Mesothelial cell of epicardium (in vitro differentiated cells): ENCODE measurements at regions not wholly inside any gene's neighbourhood (a gene's known extent, or its start where the extent isn't known, plus 50 kb on each side); places are given as distances from the start of the nearest gene placed in this dataset.
"Not testable (repeated sequence)": the region's sequence is repeated elsewhere in the genome, so short reads cannot be mapped to it uniquely, and the experiment has no call there.

Experiments
- DNase-seq, 2 experiments: peaks; one replicate each; pipeline ENCODE4 v3.0.0; 2021; ENCODE audit warnings: low spot score in 2 of 2; ENCODE audit not compliant: unreplicated experiment in 2 of 2
- H3K27ac Mint-ChIP-seq: 2 replicates; pipeline ENCODE4 v1.8.0; 2021; ENCODE audit warnings: mixed read lengths
- H3K27me3 Mint-ChIP-seq: 2 replicates; pipeline ENCODE4 v1.8.0; 2021; ENCODE audit warnings: low read depth, mixed read lengths
- H3K36me3 Mint-ChIP-seq: 2 replicates; pipeline ENCODE4 v1.8.0; 2021; ENCODE audit warnings: mixed read lengths
- H3K4me1 Mint-ChIP-seq: 2 replicates; pipeline ENCODE4 v1.8.0; 2021; ENCODE audit warnings: mixed read lengths
- H3K4me3 Mint-ChIP-seq: 2 replicates; pipeline ENCODE4 v1.8.0; 2021; ENCODE audit warnings: mild to moderate bottlenecking, moderate library complexity, mixed read lengths
- H3K9me3 Mint-ChIP-seq: 2 replicates; pipeline ENCODE4 v1.8.0; 2021; ENCODE audit warnings: mixed read lengths
- CTCF ChIP-seq: fragments of 200-600 bp; sonication (generic); IDR thresholded peaks from one replicate; pipeline ENCODE4 v1.5.0; 2021; ENCODE audit warnings: antibody characterized with exemption; ENCODE audit not compliant: unreplicated experiment

- H3K27ac Mint-ChIP-seq, result no peak overlapping the region
- DNase-seq, result no peak
- TF ChIP-seq CTCF, result no peak
- no peaks in the 10 kb centered on the region for H3K27me3 Mint-ChIP-seq
- H3K4me1 Mint-ChIP-seq, result no peaks in the 10 kb centered on the region
- peaks cover 4% of the 10 kb centered on the region for H3K9me3 Mint-ChIP-seq
- no peaks in the 10 kb centered on the region for H3K36me3 Mint-ChIP-seq
- no peak overlapping the region for H3K4me3 Mint-ChIP-seq
Observed at GRCh38 chr6:62976566-62976965, 234.7 kb upstream of the FKBP1C start.

GRCh38 chr6:62978920-62979319 is 232.3 kb upstream of the FKBP1C start:
- no peak for TF ChIP-seq CTCF
- H3K9me3 Mint-ChIP-seq, result peaks cover 4% of the 10 kb centered on the region
- H3K27ac Mint-ChIP-seq, result no peak overlapping the region
- no peak for DNase-seq
- no peaks in the 10 kb centered on the region for H3K27me3 Mint-ChIP-seq
- no peaks in the 10 kb centered on the region for H3K4me1 Mint-ChIP-seq
- no peaks in the 10 kb centered on the region for H3K36me3 Mint-ChIP-seq
- no peak overlapping the region for H3K4me3 Mint-ChIP-seq

GRCh38 chr6:62980093-62980492 is 231.2 kb upstream of the FKBP1C start:
- Mint-ChIP-seq H3K27ac (no peak overlapping the region), H3K27me3 (no peaks in the 10 kb centered on the region), H3K36me3 (no peaks in the 10 kb centered on the region), H3K4me3 (no peak overlapping the region), H3K9me3 (peaks cover 9% of the 10 kb centered on the region), H3K4me1 (no peaks in the 10 kb centered on the region)
- no peak for DNase-seq
- no peak for TF ChIP-seq CTCF

DNA sequence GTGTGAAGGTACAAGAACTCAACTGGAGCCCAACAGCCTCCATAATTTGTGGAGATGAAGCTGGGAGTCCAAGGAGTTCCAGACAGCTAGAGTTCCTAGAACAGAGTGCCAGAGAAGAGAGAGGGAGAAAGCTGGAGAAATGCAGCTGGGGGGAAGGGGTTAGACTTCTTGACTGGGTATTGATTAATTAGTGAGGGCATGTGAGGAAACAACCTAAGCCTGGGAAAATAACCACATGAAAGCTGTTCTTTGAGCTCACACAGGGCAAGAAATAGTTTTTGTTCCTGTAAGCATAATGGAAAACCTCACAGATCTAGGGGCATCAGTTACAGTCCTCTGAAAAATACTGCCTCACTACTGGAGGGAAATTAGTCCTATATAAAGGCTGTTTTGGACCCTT is 230.5 kb upstream of the FKBP1C start:
- DNase-seq, result no peak
- Mint-ChIP-seq H3K4me3 (no peak overlapping the region), H3K27ac (no peak overlapping the region), H3K9me3 (peaks cover 9% of the 10 kb centered on the region), H3K4me1 (no peaks in the 10 kb centered on the region), H3K27me3 (no peaks in the 10 kb centered on the region), H3K36me3 (no peaks in the 10 kb centered on the region)
- TF ChIP-seq CTCF, result no peak

DNA sequence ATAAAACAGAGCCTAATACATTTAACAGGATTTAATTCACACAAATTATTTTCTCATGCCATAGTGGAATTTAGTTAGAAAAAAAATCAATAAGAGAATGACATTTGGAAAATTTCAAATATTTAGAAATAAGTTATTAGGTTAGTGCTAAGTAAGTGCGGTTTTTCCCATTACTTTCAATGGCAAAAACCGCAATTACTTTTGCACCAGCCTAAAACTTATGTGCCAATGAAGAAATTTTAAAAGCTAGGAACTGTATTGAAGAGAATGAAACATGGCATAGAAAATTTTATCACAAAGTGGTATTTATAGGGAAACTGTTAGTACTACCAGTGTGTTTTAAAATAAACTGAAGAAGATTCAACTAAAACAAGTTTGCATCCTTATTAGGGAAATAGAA is 228.3 kb upstream of the FKBP1C start:
- TF ChIP-seq CTCF, result no peak
- H3K36me3 Mint-ChIP-seq, result no peaks in the 10 kb centered on the region
- no peak overlapping the region for H3K27ac Mint-ChIP-seq
- no peaks in the 10 kb centered on the region for H3K4me1 Mint-ChIP-seq
- H3K27me3 Mint-ChIP-seq, result no peaks in the 10 kb centered on the region
- no peak for DNase-seq
- peaks cover 18% of the 10 kb centered on the region for H3K9me3 Mint-ChIP-seq
- H3K4me3 Mint-ChIP-seq, result no peak overlapping the region

- not testable (repeated sequence) for H3K36me3 Mint-ChIP-seq, H3K4me3 Mint-ChIP-seq, H3K4me1 Mint-ChIP-seq, DNase-seq, H3K27ac Mint-ChIP-seq, H3K27me3 Mint-ChIP-seq
- peaks cover 11% of the 10 kb centered on the region for H3K9me3 Mint-ChIP-seq
Observed at GRCh38 chr6:62991696-62992095, 219.6 kb upstream of the FKBP1C start.
